Calu3 (cell line): ENCODE measurements at regions not wholly inside any gene's neighbourhood (a gene's known extent, or its start where the extent isn't known, plus 50 kb on each side); places are given as distances from the start of the nearest gene placed in this dataset.

Source experiments
- BruUV-seq: library from RNA; stranded (reverse); fragments of 400-500 nt; replicated peaks from 2 replicates; lab custom pipeline; 2021; lab: Mats Ljungman, UMichigan
- CTCF ChIA-PET: fragments of 300-600 bp; sonication (Branson Sonifier 250); formaldehyde crosslinking; loops from one replicate; lab custom pipeline; 2022; ENCODE audit warnings: antibody characterized with exemption; lab: Charles Lee
- DNase-seq: peaks from one replicate; pipeline ENCODE4 v3.0.0; 2022
- H3K27ac Mint-ChIP-seq: one replicate; pipeline ENCODE4 v1.8.0; 2022; ENCODE audit warnings: mixed read lengths; ENCODE audit not compliant: unreplicated experiment
- H3K27me3 Mint-ChIP-seq: one replicate; pipeline ENCODE4 v1.8.0; 2022; ENCODE audit warnings: mixed read lengths; ENCODE audit not compliant: unreplicated experiment
- H3K36me3 Mint-ChIP-seq: one replicate; pipeline ENCODE4 v1.8.0; 2022; ENCODE audit warnings: mild to moderate bottlenecking, moderate library complexity, mixed read lengths; ENCODE audit not compliant: insufficient read depth, unreplicated experiment
- H3K4me1 Mint-ChIP-seq: one replicate; pipeline ENCODE4 v1.8.0; 2022; ENCODE audit warnings: mild to moderate bottlenecking, low read depth, mixed read lengths; ENCODE audit not compliant: unreplicated experiment
- H3K4me3 Mint-ChIP-seq: one replicate; pipeline ENCODE4 v1.8.0; 2022; ENCODE audit warnings: mild to moderate bottlenecking, low read depth, moderate library complexity, mixed read lengths; ENCODE audit not compliant: unreplicated experiment
- H3K9me3 Mint-ChIP-seq: one replicate; pipeline ENCODE4 v1.8.0; 2022; ENCODE audit warnings: low read depth, mixed read lengths; ENCODE audit not compliant: unreplicated experiment
- CTCF ChIP-seq: fragments of 200-600 bp; IDR thresholded peaks from one replicate; pipeline ENCODE4 v1.8.0; 2022; ENCODE audit warnings: antibody characterized with exemption; ENCODE audit not compliant: unreplicated experiment
- intact Hi-C: fragments of 100-400 bp; cut with micrococcal nuclease; formaldehyde crosslinking; loops from one replicate; pipeline ENCODE4 v1.10.0; 2022; ENCODE audit not compliant: unreplicated experiment

GRCh38 chr2:4684921-4685320 is 981.5 kb downstream of the DCDC2C start:
- Mint-ChIP-seq H3K9me3 (peaks cover 16% of the 10 kb centered on the region), H3K27me3 (no peaks in the 10 kb centered on the region), H3K4me1 (no peaks in the 10 kb centered on the region), H3K27ac (no peak overlapping the region), H3K4me3 (no peak overlapping the region), H3K36me3 (no peaks in the 10 kb centered on the region)
- BruUV-seq: no TSS peak
- intact Hi-C loops: no loop called here
- no peak for DNase-seq
- no peak for TF ChIP-seq CTCF
- CTCF ChIA-PET: interaction anchor here (0.7 kb wide), 1 partner anchor 309 kb away, joined by 3 read pairs; no protein-coding TSS in a partner anchor

- DNase-seq: no peak
- TF ChIP-seq CTCF: no peak
- intact Hi-C loops: no loop called here
- Mint-ChIP-seq H3K27ac (no peak overlapping the region), H3K9me3 (peaks cover 21% of the 10 kb centered on the region), H3K4me1 (no peaks in the 10 kb centered on the region), H3K27me3 (no peaks in the 10 kb centered on the region), H3K36me3 (no peaks in the 10 kb centered on the region), H3K4me3 (no peak overlapping the region)
- BruUV-seq: no TSS peak
- CTCF ChIA-PET: no interaction called here
Measured at GRCh38 chr2:4690913-4691312, 987.5 kb downstream of the DCDC2C start.

- intact Hi-C loops: no loop called here
- no peak for TF ChIP-seq CTCF
- BruUV-seq: no TSS peak
- no peak overlapping the region for H3K27ac Mint-ChIP-seq
- H3K4me3 Mint-ChIP-seq: no peak overlapping the region
- peaks cover 19% of the 10 kb centered on the region for H3K9me3 Mint-ChIP-seq
- H3K27me3 Mint-ChIP-seq: no peaks in the 10 kb centered on the region
- H3K4me1 Mint-ChIP-seq: no peaks in the 10 kb centered on the region
- H3K36me3 Mint-ChIP-seq: no peaks in the 10 kb centered on the region
- CTCF ChIA-PET: no interaction called here
- no peak for DNase-seq
Measured at GRCh38 chr2:4693266-4693665, 989.9 kb downstream of the DCDC2C start.

GRCh38 chr2:4695281-4695861 is 992.0 kb downstream of the DCDC2C start:
- H3K36me3 Mint-ChIP-seq: no peaks in the 10 kb centered on the region
- no peaks in the 10 kb centered on the region for H3K4me1 Mint-ChIP-seq
- BruUV-seq: no TSS peak
- DNase-seq: no peak
- H3K4me3 Mint-ChIP-seq: no peak overlapping the region
- CTCF ChIA-PET: no interaction called here
- intact Hi-C loops: no loop called here
- peaks cover 20% of the 10 kb centered on the region for H3K9me3 Mint-ChIP-seq
- H3K27me3 Mint-ChIP-seq: no peaks in the 10 kb centered on the region
- no peak overlapping the region for H3K27ac Mint-ChIP-seq
- no peak for TF ChIP-seq CTCF
